Ovary (tissue), 7 donors: ENCODE measurements at regions not wholly inside any gene's neighbourhood (a gene's known extent, or its start where the extent isn't known, plus 50 kb on each side); places are given as distances from the start of the nearest gene placed in this dataset.

Source experiments
- DNase-seq, 5 donors: peaks; one replicate each; pipeline ENCODE4 v3.0.0-alpha.2; 2019 to 2020
- H3K27ac ChIP-seq, 2 donors: fragments of 200-600 bp; one replicate each; pipeline versions ENCODE4 v1.5.1 to v1.8.0; 2019 to 2022
- H3K27me3 ChIP-seq: fragments of 200-600 bp; one replicate; pipeline ENCODE4 v1.8.0; 2022
- H3K36me3 ChIP-seq: fragments of 200-600 bp; sonication (generic); one replicate; pipeline ENCODE4 v1.5.1; 2019
- H3K4me1 ChIP-seq: one replicate; pipeline ENCODE4 v1.8.1; 2013; ENCODE audit warnings: mild to moderate bottlenecking, moderate library complexity; ENCODE audit not compliant: insufficient read depth
- H3K4me3 ChIP-seq: fragments of 200-600 bp; sonication (generic); one replicate; pipeline ENCODE4 v1.5.1; 2017
- H3K9me3 ChIP-seq, 2 donors: fragments of 200-600 bp in 1 of 2; sonication (generic) in 1 of 2; one replicate each; pipeline versions ENCODE4 v1.5.1 to v1.8.1; 2013 to 2019; ENCODE audit warnings: mild to moderate bottlenecking in 1 of 2, moderate library complexity in 1 of 2
- CTCF ChIP-seq, 3 donors: fragments of 450-650 bp in 2 of 3; fragments of 200-600 bp in 1 of 3; IDR thresholded peaks; one replicate each; pipeline versions ENCODE4 v1.5.1 to v1.8.0; 2016 to 2022; ENCODE audit warnings: antibody characterized with exemption in 3 of 3, mild to moderate bottlenecking in 1 of 3
- EP300 ChIP-seq: sonication (generic); formaldehyde crosslinking; IDR thresholded peaks from one replicate; pipeline ENCODE4 v1.6.1; 2017; ENCODE audit warnings: antibody characterized with exemption
- POLR2A ChIP-seq: fragments of 450-650 bp; IDR thresholded peaks from one replicate; pipeline ENCODE4 v1.6.1; 2017; ENCODE audit warnings: antibody characterized with exemption, mild to moderate bottlenecking, moderate library complexity
- WGBS, 3 donors: extraction: QIAGEN DNeasy Blood & Tissue Kit in 1 of 3; methylation state at CpG; one replicate each; pipeline versions ENCODE4 v1.1.5 to v1.1.7; 2013 to 2017; 5-methylcytosine and 5-hydroxymethylcytosine counted together
- intact Hi-C, 4 donors: fragments of 100-400 bp; cut with DNase I; formaldehyde crosslinking; loops; one replicate each; pipeline versions ENCODE4 v1.11.0 to v1.15.1; 2022 to 2023
- donor health status: DM: no; HTN: no; CAD: no; lungs with moderate emphysema.
- donor health status: DM: no; HTN: no; CAD: no.
- donor health status: Bipolar disorder and iron deficiency.
- donor health status: DM: no; HTN: no; CAD: no.
- donor health status: DM: yes; HTN: yes; CAD: no.

GRCh38 chr11:86728562-86728961, 56.1 kb upstream of the ME3 start:
- DNase-seq, result no peak
- Histone ChIP-seq H3K36me3 (no peaks in the 10 kb centered on the region), H3K4me1 (no peaks in the 10 kb centered on the region), H3K4me3 (no peak overlapping the region), H3K27me3 (no peaks in the 10 kb centered on the region), H3K27ac (no peak overlapping the region), H3K9me3 (no peaks in the 10 kb centered on the region)
- intact Hi-C loops, result no loop called here
- no peak for TF ChIP-seq CTCF (IDR thresholded peaks at IDR 0.05)
- no peak for TF ChIP-seq EP300
- no peak for TF ChIP-seq POLR2A

- H3K4me3 ChIP-seq, result no peak overlapping the region
- no peaks in the 10 kb centered on the region for H3K36me3 ChIP-seq
- no peaks in the 10 kb centered on the region for H3K4me1 ChIP-seq
- 76 to 82% (median 79%) methylated on average over 5 of the region's 5 CpGs for WGBS, 3 donors
- DNase-seq, result no peak
- no peaks in the 10 kb centered on the region for H3K9me3 ChIP-seq
- TF ChIP-seq POLR2A, result no peak
- no peak for TF ChIP-seq CTCF (IDR thresholded peaks at IDR 0.05)
- no peak for TF ChIP-seq EP300
- no peak overlapping the region for H3K27ac ChIP-seq
- no peaks in the 10 kb centered on the region for H3K27me3 ChIP-seq
- intact Hi-C loops, result no loop called here
These were observed 54.5 kb upstream of the ME3 start for GRCh38 chr11:86726770-86727504.

GRCh38 chr11:86726118-86726753, 53.8 kb upstream of the ME3 start:
- no peak overlapping the region for H3K27ac ChIP-seq
- no peaks in the 10 kb centered on the region for H3K4me1 ChIP-seq
- no peaks in the 10 kb centered on the region for H3K36me3 ChIP-seq
- H3K9me3 ChIP-seq, result no peaks in the 10 kb centered on the region
- no peak overlapping the region for H3K4me3 ChIP-seq
- intact Hi-C loops, result no loop called here
- WGBS, 3 donors, result 94 to 96% (median 94%) methylated on average over 2 of the region's 2 CpGs
- TF ChIP-seq CTCF (IDR thresholded peaks at IDR 0.05) (no peak), POLR2A (no peak), EP300 (no peak)
- DNase-seq, result no peak
- H3K27me3 ChIP-seq, result no peaks in the 10 kb centered on the region

GRCh38 chr11:86724137-86724536, 51.7 kb upstream of the ME3 start:
- Histone ChIP-seq H3K36me3 (no peaks in the 10 kb centered on the region), H3K9me3 (no peaks in the 10 kb centered on the region), H3K4me1 (no peaks in the 10 kb centered on the region), H3K27ac (no peak overlapping the region), H3K4me3 (no peak overlapping the region), H3K27me3 (no peaks in the 10 kb centered on the region)
- no peak for TF ChIP-seq EP300
- TF ChIP-seq POLR2A, result no peak
- TF ChIP-seq CTCF (IDR thresholded peaks at IDR 0.05), result no peak
- no peak for DNase-seq
- intact Hi-C loops, result no loop called here
